ENCODE measurements at regions not wholly inside any gene's neighbourhood (a gene's known extent, or its start where the extent isn't known, plus 50 kb on each side); places are given as distances from the start of the nearest gene placed in this dataset.

DNA sequence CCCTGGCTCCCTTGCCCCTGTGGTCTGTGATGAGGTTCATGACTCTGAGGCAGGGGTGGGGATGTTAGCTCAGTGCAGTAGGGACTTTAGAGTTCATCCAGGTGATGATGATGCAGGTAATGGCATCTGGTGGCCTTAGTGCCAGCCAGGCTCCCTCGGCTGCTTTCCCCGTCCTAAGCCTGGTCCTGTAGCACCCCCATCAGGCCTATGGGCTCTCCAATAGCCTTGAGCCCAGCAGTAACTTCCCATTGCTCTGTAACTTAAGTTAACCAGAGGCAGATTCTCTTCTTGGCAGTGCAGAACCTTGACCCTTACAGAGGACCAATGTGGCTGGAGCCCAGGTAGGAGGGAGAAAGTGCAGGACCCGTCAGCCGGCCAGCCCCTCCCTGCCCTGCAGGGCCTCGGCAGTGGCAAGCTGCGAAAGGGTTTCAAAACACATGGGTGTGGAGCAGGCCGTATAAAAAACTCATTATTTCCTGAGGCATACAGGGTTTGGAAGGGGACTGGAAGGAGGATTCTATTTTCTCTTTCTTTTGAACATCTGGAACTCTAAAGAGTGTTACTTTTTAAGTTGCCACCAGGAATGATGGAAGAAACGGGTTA, 406.9 kb downstream of the CDH26 start:
- DNase-seq (ENCODE audit: low read depth in 2 of 2) = no peak

DNA sequence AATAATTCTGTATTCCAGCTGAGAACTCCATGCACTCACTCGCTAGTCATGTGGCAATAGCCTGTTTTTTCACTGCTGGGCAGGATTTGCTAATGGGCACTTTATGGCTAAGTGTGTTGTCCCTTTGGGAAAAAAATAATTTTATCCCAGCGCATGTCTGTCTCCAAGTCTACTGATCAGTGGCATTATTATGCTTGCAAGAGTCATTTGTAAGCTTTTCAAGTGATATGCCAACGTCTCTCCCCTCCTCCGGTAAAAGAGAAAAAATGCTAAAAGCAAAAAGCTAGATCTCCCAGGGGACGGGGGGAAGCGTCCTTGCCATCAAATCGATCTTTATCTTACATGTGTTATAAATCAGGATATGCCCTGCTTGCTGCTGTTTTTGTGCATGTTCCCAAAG, 407.7 kb downstream of the CDH26 start:
- no peak for DNase-seq (ENCODE audit: low read depth in 2 of 2)

DNA sequence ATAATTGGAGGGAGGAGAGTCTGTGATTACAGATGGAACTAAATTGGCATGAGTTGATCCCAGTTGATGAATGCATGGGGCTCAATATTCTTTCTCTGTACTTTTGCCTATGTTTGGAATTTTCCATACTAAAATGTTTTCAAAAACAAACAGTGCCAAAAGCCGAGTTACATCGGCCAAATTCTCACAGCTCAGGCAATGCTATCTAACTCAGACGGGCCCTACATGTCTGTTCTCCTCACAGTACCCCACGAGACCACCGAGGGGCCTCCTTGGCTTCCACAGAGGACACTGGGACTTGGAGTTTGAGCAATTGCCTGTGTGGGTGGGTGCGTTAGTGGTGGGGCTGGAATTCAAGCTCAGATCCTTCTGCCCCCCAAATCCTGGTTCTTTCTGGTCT, 413.2 kb downstream of the CDH26 start:
- DNase-seq (ENCODE audit: low read depth in 2 of 2) = no peak

DNA sequence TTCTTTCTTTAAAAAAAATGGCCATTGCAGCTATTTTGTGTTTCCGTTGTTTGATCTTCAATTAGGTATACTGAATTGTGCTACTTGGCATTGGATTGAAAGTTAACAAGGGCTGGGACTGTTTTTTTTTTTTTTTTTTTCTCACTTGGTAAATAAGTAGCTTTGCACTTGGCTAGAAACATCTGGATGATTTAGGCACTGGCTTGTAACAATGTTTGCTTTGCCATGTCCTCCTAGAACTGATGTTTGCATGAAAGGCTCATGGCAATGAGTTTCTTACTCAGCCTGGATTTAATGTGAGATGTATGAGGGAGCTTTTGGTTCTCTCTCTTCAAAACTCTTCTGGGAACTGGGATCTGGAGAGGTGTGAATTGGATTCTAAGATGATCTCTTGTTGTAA, 414.1 kb downstream of the CDH26 start:
- DNase-seq (ENCODE audit: low read depth in 2 of 2) = no peak

DNA sequence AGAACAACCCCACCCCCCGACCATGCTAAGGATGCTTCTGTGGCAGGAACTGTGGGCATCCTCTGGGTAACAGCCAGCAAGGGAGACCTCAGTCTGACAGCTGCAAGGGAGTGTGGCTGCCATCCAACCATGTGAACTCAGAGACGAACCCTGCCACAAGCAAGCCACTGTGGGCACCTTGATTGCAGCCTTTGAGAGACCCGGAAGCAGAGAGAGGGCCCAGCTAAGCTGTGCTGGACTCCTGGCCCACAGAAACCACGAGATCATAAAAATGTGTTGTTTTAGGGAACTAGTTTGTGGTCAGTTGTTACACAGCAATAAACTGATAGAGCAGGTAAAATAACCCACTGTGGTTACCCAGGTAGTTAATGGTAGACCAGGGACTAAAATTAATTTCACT, 414.6 kb downstream of the CDH26 start:
- no peak for DNase-seq (ENCODE audit: low read depth in 2 of 2)

DNA sequence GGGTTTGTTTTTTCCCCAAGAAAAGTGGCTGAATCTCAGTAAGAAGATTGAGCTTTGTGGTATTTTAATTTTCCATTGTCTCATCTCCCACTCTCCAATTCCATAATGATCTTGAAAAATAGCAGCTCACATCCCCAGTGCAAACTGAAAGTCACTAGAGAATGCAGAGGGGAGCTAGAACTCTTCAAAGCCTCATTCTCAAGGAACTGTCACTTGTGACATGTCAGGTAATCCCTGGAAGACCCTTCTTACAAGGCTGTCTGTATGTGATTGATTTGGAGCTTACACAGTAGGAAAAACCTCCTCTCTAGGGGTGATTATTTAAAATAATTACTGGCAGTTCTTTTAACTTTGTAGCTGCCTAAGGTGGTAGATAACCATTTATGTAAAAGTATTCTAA, 420.4 kb downstream of the CDH26 start:
- DNase-seq (ENCODE audit: low read depth in 2 of 2) = no peak

DNA sequence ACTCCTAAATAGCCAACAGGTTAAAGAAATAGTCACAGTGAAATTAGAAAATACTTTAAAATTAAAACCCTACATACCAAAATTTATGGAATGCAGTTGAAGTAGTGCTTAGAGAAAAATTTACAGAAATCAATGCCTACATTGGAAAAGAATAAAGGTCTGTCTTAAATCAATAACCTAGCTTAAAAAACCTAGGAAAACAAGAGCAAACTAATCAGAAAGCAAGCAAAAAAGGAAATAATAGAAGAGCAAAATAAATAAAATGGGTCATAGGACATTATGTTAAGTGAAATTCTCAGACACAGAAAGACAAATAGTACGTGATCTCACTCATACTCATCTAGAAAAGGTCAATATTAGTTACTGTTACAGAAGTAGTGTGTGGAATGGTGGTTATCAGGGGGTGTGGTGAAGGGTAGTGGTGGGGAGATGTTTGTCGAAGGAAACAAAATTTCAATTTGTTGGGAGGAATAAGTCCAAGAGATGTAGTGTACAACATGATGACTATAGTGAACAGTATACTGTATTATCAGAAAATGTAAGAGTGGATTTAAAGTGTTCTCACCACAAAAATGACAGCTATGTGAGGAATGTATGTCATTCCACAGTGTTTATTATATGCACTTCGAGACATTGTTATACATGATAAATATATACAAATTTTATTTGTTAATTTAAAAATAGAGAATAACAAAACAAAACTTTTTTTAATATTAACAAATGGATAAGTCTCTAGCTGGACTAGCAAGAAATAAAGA, 423.6 kb downstream of the CDH26 start:
- DNase-seq (ENCODE audit: low read depth in 2 of 2) = no peak

DNA sequence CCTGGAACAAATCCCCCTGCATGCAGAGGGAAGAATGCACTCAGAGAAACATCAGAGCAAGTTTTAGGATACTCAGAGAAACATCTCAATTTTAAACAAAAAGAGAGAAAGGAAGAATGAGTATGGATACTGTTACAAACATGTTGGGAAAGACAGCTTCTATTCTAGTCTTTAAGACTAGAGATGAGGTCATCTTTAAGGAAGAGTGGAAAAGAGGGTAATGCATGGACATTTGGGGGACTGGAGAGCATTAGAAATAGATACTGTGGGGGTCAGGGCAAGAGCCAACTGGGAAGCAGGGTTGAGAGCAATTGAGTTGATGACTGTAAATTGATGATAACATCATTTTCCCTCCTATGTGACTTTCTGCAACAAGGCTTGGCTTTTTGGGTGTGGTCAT, 431.2 kb downstream of the CDH26 start:
- no peak for DNase-seq (ENCODE audit: low read depth in 2 of 2)

DNA sequence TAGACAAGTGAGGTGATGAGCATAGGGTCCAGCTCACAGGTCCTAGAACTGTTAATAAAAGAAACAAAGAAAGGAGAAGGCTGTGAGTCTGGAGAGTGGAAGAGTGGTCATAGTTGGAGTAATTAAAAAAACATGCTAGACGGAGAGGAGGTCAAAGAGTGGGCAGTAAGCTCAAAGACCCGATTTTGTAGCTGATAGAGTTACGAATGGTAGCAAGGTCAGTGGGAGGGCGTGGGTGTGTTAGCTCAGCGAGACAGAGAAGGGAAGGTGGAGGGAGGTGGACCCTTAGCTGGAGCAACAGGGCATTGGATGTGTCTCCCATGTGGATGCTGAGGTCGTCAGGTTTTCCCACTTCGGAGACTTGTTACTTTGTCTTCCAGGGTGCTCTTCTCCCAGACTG, 431.7 kb downstream of the CDH26 start:
- DNase-seq (ENCODE audit: low read depth in 2 of 2) = no peak

DNA sequence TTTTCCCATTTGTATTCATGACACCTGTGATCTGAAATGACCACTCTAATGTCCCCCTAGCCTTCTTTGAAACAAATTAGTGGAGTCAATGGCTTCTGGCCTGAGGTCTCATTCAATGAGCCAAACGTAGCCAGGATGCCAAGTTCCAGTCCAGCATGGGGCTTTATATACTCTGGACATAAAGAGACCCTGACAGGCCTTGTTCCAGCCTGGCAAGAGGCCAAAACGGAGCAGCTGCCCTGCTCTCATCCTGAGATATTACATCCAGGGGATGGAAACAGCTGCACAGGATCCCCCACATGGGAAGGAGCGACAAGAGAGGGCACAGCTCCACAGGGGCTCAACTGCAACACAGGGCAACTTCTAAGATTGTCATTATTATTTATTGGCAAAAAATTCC, 437.8 kb downstream of the CDH26 start:
- no peak for DNase-seq (ENCODE audit: low read depth in 2 of 2)

DNA sequence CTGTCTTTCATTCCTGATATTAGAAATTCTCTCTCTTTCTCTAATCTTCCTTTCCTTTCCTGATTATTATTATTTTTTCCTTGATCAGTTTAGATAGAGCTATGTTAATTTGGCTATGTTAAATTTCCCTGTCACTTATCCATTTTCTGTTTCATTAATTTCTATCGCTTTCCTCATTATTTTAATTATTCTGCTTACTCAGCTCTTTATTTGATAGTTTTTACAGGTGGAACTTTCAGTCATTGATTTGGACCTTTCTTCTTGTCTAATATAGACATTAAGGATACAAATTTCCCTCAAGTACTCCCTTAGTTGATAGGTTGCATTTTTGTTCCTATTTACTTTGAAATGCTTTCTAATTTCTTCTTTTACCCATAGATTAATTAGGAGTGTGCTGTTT, 442.3 kb downstream of the CDH26 start:
- DNase-seq (ENCODE audit: low read depth in 2 of 2) = no peak

DNA sequence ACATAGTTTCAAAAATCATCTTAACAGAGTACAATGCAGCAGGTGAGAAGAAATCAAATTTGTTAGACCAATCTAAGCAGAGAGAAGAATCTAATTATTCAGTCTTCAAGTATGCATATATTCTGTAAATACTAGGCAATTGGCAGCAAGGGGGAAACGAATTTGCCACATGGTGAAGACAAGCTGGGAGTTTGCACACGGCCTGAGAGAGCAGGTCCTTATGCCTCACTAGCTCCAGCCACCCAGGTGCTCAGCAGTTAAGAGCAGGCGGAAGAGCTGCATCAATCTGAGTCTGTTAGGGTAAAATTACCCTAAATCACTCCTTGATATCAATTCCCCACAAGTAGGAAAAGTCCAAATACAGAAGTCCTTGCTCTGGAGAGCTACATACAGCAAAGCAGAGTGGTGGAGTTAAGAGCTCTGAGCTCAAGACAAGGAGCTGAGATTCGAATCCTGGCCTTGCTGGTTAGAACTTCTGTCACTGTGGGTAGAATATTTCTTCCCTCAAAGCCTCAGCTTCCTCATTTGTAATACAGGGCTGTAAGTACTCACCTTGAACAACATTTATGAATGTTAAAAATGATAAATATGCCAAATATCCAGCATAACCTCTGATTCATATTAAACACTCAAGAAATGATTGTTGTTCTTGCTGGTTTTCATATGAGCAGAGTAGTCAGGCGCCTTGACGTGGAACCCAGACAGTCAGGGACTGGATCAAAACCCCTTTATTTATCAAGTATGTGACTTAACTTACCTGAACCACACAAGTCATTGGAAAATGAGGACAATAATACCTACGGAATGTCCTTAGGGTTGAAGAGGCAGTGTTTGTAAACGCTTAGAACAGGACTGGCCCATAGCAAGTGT, 444.2 kb downstream of the CDH26 start:
- no peak for DNase-seq (ENCODE audit: low read depth in 2 of 2)

DNA sequence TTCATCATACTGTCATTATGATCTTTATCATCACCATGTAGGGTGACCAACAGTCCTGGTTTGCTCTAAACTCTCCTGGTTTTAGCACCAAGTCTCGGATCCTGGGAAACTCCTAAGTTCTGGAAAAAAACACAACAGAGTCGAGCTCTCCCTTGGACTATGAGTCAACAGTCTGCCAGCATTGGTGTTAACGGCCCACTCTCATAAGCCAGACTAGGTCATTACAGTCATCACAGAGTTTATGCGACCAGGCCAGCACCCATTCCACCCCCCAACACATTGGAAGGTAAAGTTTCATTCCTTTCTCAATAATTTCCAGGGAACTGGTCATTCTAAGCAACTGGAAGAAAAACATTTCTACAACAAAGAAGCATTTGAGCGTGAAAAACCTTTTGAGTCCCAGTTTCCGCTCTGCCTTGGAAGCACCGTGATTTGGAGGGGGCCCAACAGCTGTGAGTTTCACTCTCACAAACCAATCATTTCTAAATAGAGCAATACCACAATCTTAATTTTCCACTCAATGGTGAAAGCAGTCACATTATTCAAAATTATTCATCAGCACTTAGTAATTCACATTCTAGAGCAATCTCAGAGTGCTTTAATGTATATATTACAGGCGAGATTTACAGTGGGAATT, 445.0 kb downstream of the CDH26 start:
- DNase-seq (ENCODE audit: low read depth in 2 of 2) = no peak

DNA sequence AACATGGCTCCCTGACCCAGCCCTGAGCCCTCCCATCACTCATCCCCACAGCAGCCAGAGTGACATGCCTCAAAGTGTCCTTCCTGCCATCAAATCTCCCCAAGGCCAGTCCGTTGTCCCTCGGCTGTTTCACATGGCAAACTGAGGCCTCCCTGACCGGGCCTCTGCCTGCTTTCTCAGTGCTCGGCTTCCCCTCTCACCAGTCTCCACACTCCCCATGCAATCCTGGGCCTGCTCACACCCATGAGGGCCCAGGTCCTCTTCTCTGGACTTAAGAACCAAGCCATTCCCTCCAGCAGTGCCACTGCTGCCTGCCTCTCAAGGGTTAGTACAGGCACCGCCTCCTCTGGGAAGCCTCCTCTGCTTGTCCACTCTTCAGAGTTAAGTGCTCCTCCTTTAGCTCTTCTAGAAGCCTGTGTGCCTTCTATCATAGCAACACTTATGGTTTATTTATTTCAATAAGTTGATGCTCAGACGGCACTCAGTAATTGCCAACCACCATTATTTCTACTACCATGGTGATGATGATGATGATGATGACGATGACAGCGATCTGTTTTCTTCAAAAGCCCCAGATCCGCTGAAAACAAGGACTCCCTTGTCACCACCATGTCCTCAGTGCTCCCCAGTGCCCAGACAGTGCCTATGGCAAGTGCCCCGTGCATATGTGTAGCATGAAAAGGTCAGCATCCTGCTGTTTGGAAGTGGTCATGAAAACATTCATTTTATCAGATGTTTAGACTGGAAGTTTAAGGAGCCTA, 449.0 kb downstream of the CDH26 start:
- no peak for DNase-seq (ENCODE audit: low read depth in 2 of 2)

DNA sequence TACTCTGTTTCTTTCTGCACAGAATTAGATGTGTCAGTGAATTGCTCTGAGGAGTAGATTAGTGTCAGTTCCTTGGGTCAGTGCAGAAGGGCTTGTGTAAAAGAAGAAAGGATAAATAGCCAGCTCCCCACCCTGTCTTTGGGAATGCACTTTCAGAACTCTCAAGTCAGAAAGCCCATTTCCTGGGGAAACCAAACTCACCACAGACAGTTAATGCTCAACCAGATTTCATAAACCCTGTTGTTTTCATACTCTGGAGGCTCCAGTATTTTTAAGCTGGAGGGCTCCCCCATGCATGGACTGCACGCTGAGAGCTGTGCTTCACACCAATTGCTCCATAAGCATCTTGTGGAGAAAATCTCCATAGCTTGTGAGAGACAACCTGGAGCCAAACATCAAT, 449.7 kb downstream of the CDH26 start:
- no peak for DNase-seq (ENCODE audit: low read depth in 2 of 2)

DNA sequence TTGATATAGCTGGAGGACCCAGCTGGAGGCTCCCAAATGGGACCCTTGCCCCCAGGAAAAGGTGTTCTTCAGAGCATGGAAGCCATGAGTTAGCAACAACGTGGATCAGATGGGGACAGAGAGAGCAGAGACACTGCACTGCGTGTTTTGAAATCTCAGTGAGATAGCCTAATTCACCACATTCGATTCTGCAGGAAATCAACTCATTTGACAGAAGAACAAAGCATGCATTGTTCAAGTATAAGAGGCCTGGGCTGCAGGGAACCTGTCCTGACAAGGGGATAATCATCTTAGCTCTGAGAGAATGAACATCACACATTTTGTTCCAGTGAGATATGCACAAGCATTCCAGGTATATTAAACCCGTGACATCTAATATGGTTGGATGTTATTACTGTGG, 450.2 kb downstream of the CDH26 start:
- no peak for DNase-seq (ENCODE audit: low read depth in 2 of 2)

DNA sequence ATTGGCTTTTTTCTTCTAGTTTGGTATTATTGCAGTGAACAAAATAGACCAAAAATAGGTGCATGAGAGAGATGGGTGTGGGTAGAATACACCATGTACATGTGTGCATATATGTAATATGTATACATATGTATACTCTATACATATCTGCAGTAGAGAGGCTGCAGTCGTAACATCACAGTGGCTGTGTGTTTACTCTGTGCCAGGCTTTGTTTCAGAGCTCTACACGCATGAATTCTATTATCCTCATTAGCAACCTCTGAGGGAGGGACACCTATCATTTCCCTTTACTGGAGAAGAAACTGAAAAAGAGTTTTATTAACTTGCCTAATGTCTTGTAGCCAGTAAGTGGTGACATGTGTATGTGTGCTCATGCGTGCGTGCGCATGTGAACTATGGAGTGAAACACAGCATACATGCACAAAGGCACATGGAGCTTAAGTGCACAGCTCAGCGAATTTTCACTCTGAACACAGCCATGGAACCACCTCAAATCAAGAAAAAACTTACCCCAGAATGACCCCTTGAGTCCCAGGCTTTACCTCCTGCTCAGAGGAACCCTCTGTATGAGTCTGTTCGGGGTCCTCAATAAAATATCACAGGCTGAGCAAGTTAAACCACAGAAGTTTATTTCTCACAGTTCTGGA, 452.5 kb downstream of the CDH26 start:
- no peak for DNase-seq (ENCODE audit: low read depth in 2 of 2)

DNA sequence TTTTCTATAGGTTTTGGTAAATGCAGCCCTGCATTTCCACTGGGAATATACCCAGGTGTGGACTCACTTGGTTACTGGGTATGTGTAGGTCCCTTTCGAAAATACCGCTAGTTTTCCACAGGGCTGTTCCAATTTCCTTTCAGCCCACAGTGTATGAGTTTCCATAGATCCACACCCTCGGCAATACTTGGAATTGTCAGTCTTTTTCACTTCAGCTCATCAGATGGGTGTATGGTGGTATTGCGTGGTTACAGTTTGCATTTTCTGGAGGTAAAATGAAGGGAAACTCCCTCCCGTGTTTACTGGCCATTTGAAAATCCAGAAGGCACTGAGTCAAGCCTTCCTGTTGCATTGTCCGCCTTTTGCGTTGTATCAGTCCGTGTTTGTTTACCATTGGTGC, 453.6 kb downstream of the CDH26 start:
- no peak for DNase-seq (ENCODE audit: low read depth in 2 of 2)

DNA sequence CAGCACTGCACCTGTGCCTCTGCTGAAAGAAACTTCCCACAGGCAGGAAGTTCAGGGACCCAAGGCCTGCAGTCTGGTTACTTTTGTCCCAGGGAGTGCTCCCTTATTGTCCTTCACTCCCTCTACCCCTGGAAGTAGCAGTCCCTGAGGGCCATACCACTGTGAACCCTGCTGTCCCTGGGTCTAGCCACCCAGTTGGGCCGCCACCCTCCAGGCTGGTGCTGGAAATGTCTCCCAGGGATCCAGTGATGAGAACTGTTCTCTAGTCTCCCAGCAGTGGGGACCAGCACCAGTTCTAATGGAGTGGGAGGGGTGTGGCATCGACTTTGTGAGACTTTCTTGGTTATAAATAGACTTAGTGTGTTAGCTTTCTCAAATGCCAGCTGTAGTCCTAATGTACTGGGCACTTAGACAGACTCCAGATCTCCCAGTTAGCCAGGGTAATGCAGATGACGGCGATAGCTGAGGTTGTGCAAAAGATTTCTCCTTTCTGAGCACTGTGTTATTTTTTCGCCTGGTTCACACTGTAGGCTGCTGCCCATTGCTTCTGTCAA, 462.5 kb downstream of the CDH26 start:
- no peak for DNase-seq (ENCODE audit: low read depth in 2 of 2)

DNA sequence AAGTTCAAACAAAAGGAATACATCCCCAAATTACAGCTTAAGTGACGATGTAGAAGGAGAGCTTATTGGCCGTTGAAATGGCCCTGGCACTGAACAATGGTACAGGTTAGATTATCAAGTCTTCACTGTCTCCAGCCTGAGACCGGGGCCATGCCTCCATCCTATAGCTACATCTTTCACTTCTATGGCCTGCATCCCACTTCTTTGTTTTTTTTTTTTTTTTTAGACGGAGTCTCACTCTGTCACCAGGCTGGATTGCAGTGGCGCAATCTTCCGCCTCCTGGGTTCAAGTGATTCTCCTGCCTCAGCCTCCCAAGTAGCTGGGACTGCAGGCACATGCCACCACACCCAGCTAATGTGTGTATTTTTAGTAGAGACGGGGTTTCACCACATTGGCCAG, 464.6 kb downstream of the CDH26 start:
- no peak for DNase-seq (ENCODE audit: low read depth in 2 of 2)
